ENCODE measurements at regions not wholly inside any gene's neighbourhood (a gene's known extent, or its start where the extent isn't known, plus 50 kb on each side); places are given as distances from the start of the nearest gene placed in this dataset.

GRCh38 chr1:72643142-72643541 lies 360.8 kb upstream of the NEGR1 start:
- DNase-seq (ENCODE audit: extremely low spot score) = no peak
- ChIA-PET CTCF (no interaction called here), POLR2A (no interaction called here)
- no peak for TF ChIP-seq CTCF (IDR thresholded peaks at IDR 0.05; ENCODE audit: control extremely low read depth, extremely low read depth, low read depth, missing control alignments)

GRCh38 chr1:72637593-72637992 lies 355.3 kb upstream of the NEGR1 start:
- ChIA-PET POLR2A (no interaction called here), CTCF (interaction anchor here (1.0 to 1.1 kb wide), 2 partner anchors 12 to 15 kb away, joined by 3 read pairs; no protein-coding TSS in a partner anchor)
- TF ChIP-seq CTCF (IDR thresholded peaks at IDR 0.05; ENCODE audit: control extremely low read depth, extremely low read depth, low read depth, missing control alignments) = no peak

GRCh38 chr1:72636631-72637030 lies 354.3 kb upstream of the NEGR1 start:
- ChIA-PET CTCF (interaction anchor here (1.0 kb wide), 1 partner anchor 13 kb away, joined by 3 read pairs; no protein-coding TSS in a partner anchor), POLR2A (no interaction called here)
- no peak for TF ChIP-seq CTCF (IDR thresholded peaks at IDR 0.05; ENCODE audit: control extremely low read depth, extremely low read depth, low read depth, missing control alignments)
- DNase-seq (ENCODE audit: extremely low spot score) = no peak

More at GRCh38 chr1:72637593-72637992, 355.3 kb upstream of the NEGR1 start:
- DNase-seq (ENCODE audit: extremely low spot score) = no peak

GRCh38 chr1:72635719-72636118 lies 353.4 kb upstream of the NEGR1 start:
- no peak for DNase-seq (ENCODE audit: extremely low spot score)
- TF ChIP-seq CTCF (IDR thresholded peaks at IDR 0.05; ENCODE audit: control extremely low read depth, extremely low read depth, low read depth, missing control alignments) = no peak
- ChIA-PET POLR2A (no interaction called here), CTCF (no interaction called here)

GRCh38 chr1:72634946-72635345 lies 352.6 kb upstream of the NEGR1 start:
- POLR2A ChIA-PET = no interaction called here
- no peak for TF ChIP-seq CTCF (IDR thresholded peaks at IDR 0.05; ENCODE audit: control extremely low read depth, extremely low read depth, low read depth, missing control alignments)
- no peak for DNase-seq (ENCODE audit: extremely low spot score)
- CTCF ChIA-PET = interaction anchor here (1.0 kb wide), 1 partner anchor 10 kb away, joined by 3 read pairs; no protein-coding TSS in a partner anchor

- TF ChIP-seq CTCF (IDR thresholded peaks at IDR 0.05; ENCODE audit: control extremely low read depth, extremely low read depth, low read depth, missing control alignments) = no peak
- ChIA-PET CTCF (interaction anchor here (1.0 kb wide), 1 partner anchor 8 kb away, joined by 3 read pairs; no protein-coding TSS in a partner anchor), POLR2A (no interaction called here)
- DNase-seq (ENCODE audit: extremely low spot score) = no peak
Observed at GRCh38 chr1:72631449-72631848, 349.1 kb upstream of the NEGR1 start.

Data from GM10248 (cell line).